ENCODE measurements at regions not wholly inside any gene's neighbourhood (a gene's known extent, or its start where the extent isn't known, plus 50 kb on each side); places are given as distances from the start of the nearest gene placed in this dataset.

DNA sequence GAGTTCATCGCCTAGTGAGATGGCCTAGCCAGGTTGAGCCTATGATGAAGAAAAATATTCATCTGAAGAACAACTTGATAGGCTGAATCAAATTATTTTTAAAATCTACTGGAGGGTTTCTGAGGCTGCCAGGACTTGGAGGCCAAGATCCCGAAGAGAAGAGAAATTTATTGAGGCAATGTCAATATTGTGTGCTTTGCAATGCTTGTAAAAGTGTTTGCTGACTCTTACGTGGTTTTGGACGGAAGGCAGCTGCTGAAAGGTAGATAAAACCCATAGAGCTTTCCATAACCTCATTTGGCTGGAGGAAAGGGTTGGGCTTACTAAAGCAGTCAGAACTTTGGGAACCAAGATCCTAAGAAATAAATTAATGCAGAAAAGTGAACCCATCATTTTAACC lies 361.0 kb upstream of the IL12A start:
- Mint-ChIP-seq H3K4me3 (no peak overlapping the region), H3K36me3 (ENCODE audit: low read depth) (no peaks in the 10 kb centered on the region), H3K27ac (no peak overlapping the region), H3K4me1 (no peaks in the 10 kb centered on the region), H3K27me3 (no peaks in the 10 kb centered on the region)
- no peak for DNase-seq
- ATAC-seq: no peak
- no peaks in the 10 kb centered on the region for H3K9me3 ChIP-seq (ENCODE audit: control insufficient read depth, low read length, poor library complexity, severe bottlenecking)

DNA sequence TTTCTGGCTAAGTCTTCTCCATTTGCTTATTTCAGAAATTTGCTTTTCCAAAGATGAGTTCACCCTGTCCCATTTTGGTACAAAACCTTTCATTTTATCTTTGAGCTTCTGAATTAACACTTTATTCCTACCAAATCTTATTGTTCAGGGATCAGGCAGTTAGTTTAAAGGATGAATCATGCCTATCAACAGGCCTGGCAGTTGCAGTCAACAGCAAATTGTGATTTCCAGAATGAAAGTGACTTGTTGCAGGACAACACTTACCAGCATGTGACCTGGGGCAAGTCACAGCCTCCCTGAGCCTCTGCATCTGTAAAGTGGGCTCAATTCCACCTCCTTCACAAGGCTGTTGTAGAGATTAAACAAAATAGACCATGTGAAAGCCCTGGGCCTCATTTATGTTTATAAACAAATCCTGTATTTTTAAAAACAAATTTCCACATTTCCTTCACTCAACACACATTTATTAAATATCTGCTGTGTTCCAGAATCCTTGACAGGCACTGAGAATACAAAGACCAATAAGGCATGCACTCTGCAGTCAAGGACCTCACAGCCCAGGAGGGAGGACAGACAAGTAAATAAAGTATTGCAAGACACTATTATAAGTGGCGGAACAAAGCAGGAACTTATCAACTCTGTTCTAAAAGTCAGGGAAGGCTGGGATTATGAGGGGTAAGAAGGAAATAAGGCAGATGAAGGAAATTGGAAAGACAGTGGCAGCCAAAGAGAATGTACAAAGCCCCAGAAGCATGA lies 359.1 kb upstream of the IL12A start:
- H3K27ac Mint-ChIP-seq: no peak overlapping the region
- H3K27me3 Mint-ChIP-seq: no peaks in the 10 kb centered on the region
- no peak overlapping the region for H3K4me3 Mint-ChIP-seq
- no peaks in the 10 kb centered on the region for H3K36me3 Mint-ChIP-seq (ENCODE audit: low read depth)
- no peaks in the 10 kb centered on the region for H3K9me3 ChIP-seq (ENCODE audit: control insufficient read depth, low read length, poor library complexity, severe bottlenecking)
- no peaks in the 10 kb centered on the region for H3K4me1 Mint-ChIP-seq
- DNase-seq (no peak), ATAC-seq (no peak)

DNA sequence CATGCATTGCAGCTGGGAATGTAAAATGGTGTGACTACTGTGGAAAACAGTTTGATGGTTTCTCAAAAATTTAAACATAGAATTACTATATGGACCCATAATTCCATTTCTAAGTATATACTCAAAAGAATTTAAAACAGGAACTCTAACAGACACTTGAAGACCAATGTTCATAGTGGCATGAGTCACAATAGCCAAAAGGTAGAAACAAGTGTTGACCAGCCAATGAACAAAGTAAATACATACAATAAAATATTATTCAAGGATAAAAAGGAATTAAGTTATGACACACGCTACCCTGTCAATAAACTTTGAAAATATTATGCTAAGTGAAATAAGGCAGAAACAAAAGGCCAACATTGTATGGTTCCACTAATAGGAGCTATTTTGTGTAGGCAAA lies 357.4 kb upstream of the IL12A start:
- Mint-ChIP-seq H3K36me3 (ENCODE audit: low read depth) (no peaks in the 10 kb centered on the region), H3K27me3 (no peaks in the 10 kb centered on the region), H3K4me3 (no peak overlapping the region), H3K4me1 (no peaks in the 10 kb centered on the region), H3K27ac (no peak overlapping the region)
- no peaks in the 10 kb centered on the region for H3K9me3 ChIP-seq (ENCODE audit: control insufficient read depth, low read length, poor library complexity, severe bottlenecking)
- DNase-seq (no peak), ATAC-seq (no peak)

DNA sequence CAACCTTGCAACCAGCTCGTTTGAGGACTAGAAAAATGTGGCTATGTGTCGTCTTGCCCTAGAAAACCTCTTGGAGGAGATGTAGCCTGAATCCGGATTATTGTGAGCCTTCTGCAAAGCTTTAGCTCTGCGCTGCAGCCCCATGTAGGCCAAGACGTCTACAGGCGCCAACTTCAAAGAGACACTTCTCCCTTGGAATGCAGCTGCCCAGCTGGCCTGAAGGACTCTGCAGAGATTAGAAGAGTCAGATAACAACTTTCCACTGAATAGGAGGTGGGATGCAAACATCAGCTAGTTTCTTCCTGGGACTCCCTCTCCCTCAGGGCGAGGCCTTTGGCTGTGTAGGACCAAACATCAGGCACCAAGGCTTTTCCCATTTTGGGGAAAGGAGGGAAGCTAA lies 356.5 kb upstream of the IL12A start:
- no peaks in the 10 kb centered on the region for H3K27me3 Mint-ChIP-seq
- H3K4me1 Mint-ChIP-seq: no peaks in the 10 kb centered on the region
- ATAC-seq: no peak

DNA sequence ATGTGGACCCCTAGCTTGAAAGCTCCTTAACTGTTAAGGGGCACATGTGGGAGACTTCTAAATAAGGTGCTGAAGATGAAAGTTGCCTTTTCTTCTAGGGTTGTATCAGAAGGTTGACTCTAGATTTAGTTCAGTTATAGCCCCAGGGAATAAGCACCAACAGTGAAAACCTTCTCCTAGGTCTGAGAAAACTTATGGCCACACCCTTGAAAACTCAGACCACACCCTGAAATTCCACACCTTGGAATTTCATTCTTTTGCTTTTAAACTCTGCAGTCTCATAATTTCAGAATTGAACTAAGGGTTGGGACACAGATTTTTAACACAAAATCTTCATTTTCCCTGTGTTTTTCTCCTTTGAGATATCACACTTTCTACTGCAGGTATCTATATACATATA lies 355.8 kb upstream of the IL12A start:
- Mint-ChIP-seq H3K4me3 (no peak overlapping the region), H3K27me3 (no peaks in the 10 kb centered on the region), H3K4me1 (no peaks in the 10 kb centered on the region), H3K36me3 (ENCODE audit: low read depth) (no peaks in the 10 kb centered on the region), H3K27ac (no peak overlapping the region)
- H3K9me3 ChIP-seq (ENCODE audit: control insufficient read depth, low read length, poor library complexity, severe bottlenecking): no peaks in the 10 kb centered on the region
- ATAC-seq (no peak), DNase-seq (no peak)

More for the DNA sequence above, 356.5 kb upstream of the IL12A start:
- H3K27ac Mint-ChIP-seq: no peak overlapping the region
- no peaks in the 10 kb centered on the region for H3K9me3 ChIP-seq (ENCODE audit: control insufficient read depth, low read length, poor library complexity, severe bottlenecking)
- no peak overlapping the region for H3K4me3 Mint-ChIP-seq
- no peaks in the 10 kb centered on the region for H3K36me3 Mint-ChIP-seq (ENCODE audit: low read depth)
- DNase-seq: no peak

DNA sequence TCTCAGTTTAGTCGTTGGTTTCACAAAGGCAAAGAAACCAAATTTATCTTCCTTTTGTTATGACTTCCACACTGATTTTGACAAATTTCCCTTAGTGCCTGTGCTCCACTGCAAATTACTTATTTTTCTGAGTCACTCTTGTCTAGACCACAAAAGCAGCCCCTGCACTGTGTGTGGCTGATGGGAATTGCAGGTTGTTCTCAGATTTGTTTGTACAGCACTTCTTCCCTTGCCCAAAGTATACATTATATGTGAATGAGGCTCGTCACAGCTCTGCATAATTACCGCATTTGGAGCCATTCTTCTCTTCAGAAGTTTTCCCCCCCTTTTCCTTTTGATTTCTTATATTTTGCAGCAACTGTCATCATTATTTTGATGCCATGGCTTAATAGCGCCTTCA lies 354.2 kb upstream of the IL12A start:
- ATAC-seq (no peak), DNase-seq (no peak)
- Mint-ChIP-seq H3K4me3 (no peak overlapping the region), H3K27me3 (no peaks in the 10 kb centered on the region), H3K27ac (no peak overlapping the region), H3K4me1 (no peaks in the 10 kb centered on the region), H3K36me3 (ENCODE audit: low read depth) (no peaks in the 10 kb centered on the region)
- H3K9me3 ChIP-seq (ENCODE audit: control insufficient read depth, low read length, poor library complexity, severe bottlenecking): no peaks in the 10 kb centered on the region

DNA sequence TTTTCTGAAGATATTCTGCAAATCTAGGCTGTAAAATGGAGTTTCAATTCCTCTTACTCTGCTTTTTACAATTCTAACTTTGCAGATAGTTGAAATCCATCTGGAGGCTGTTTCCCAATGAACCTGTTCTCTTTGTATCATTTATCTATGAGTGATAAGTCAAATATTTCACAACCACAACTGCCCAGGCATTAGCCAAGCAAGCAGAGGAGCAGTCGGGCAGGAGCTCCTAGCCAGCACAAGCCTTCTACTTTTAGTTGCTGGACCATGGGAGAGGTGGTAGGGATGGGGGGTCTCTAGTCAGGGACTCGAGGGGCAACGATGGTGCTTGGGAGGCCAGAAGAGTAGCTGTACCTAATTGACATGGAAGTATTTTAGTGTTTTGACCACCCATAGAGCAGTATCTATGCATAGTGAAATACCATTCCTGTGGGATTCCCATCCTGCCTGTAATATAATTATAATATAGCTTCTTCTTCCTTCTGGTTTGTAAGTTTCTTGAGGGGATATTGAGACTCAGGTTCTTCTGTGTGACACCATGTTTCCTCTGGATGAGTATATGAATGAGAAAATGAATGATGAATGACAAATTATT lies 353.5 kb upstream of the IL12A start:
- H3K4me3 Mint-ChIP-seq: no peak overlapping the region
- H3K27me3 Mint-ChIP-seq: no peaks in the 10 kb centered on the region
- no peak overlapping the region for H3K27ac Mint-ChIP-seq
- H3K9me3 ChIP-seq (ENCODE audit: control insufficient read depth, low read length, poor library complexity, severe bottlenecking): no peaks in the 10 kb centered on the region
- H3K36me3 Mint-ChIP-seq (ENCODE audit: low read depth): no peaks in the 10 kb centered on the region
- ATAC-seq (no peak), DNase-seq (no peak)
- no peaks in the 10 kb centered on the region for H3K4me1 Mint-ChIP-seq

DNA sequence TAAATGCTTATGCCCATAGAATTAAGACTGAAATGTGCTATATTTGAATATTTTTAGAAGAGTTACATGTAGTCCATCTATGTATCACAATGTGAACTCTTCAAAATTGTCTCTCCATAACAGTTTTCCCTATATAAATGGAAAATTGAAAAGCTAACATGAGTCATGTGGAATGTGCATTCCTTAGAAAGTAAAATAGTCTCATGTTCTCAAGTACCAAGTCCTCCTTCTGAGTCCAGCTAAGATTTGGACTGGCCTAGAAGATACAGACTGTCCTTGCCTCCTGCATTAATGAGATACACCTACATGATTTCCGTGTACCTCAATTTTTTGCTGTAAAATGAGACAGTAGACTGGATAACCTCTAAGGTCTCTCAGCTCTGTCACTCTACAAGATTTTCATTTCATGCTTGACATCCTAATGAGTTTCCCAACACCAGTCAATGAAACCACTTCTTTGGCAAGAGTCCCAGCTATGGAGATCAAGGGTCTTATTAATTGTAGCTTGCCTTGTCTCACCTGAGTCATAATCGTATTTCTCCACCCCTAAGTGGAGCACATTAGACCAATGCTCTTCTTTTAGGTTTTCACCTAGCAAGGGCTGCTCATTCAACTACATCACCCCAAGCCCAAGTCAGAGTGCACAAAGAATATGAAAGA lies 350.6 kb upstream of the IL12A start:
- H3K4me3 Mint-ChIP-seq: no peak overlapping the region
- H3K36me3 Mint-ChIP-seq (ENCODE audit: low read depth): no peaks in the 10 kb centered on the region
- ATAC-seq: no peak
- no peaks in the 10 kb centered on the region for H3K4me1 Mint-ChIP-seq
- no peak overlapping the region for H3K27ac Mint-ChIP-seq
- no peaks in the 10 kb centered on the region for H3K9me3 ChIP-seq (ENCODE audit: control insufficient read depth, low read length, poor library complexity, severe bottlenecking)
- no peaks in the 10 kb centered on the region for H3K27me3 Mint-ChIP-seq
- DNase-seq: no peak

DNA sequence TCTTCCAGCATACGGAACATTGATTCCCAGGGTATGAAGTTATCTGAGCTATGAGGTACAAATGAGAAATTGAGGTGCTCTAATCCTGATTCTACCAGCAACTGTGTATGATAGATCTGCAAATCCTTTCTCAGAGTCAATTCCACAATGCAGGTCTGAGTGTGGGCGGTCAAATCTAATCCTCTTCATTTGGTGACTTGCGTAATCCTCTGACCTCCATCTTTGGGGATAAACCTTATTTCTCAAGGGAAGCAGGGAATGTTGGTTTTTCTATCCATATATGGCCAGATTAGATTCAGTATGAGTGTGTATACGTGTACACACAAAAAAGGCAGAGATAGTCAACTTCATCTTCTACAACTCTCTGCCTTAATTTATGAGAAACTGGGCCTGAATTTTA lies 348.4 kb upstream of the IL12A start:
- no peaks in the 10 kb centered on the region for H3K36me3 Mint-ChIP-seq (ENCODE audit: low read depth)
- H3K27me3 Mint-ChIP-seq: no peaks in the 10 kb centered on the region
- H3K4me1 Mint-ChIP-seq: no peaks in the 10 kb centered on the region
- H3K9me3 ChIP-seq (ENCODE audit: control insufficient read depth, low read length, poor library complexity, severe bottlenecking): no peaks in the 10 kb centered on the region
- no peak overlapping the region for H3K27ac Mint-ChIP-seq
- no peak overlapping the region for H3K4me3 Mint-ChIP-seq
- ATAC-seq: no peak
- no peak for DNase-seq

DNA sequence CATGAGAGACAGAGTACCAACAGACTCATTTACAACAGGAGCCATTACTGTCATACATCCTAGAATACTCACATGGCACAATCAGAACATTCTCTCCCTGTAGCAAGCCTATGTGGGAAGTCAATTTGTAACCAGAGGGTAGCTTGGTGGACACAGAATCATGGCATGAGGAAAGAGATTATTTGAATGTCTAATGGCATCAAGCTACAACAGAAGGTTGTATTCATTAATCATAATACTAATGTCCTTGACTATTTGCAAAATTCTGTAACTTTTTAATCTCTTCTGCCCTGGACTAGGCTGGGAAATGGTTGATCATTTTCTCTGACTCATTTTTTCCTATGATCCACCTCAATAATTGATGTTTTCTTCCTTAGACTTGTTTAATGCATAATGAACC lies 345.2 kb upstream of the IL12A start:
- H3K27me3 Mint-ChIP-seq: no peaks in the 10 kb centered on the region
- H3K27ac Mint-ChIP-seq: no peak overlapping the region
- no peaks in the 10 kb centered on the region for H3K4me1 Mint-ChIP-seq
- no peaks in the 10 kb centered on the region for H3K36me3 Mint-ChIP-seq (ENCODE audit: low read depth)
- ATAC-seq (no peak), DNase-seq (no peak)
- no peak overlapping the region for H3K4me3 Mint-ChIP-seq
- no peaks in the 10 kb centered on the region for H3K9me3 ChIP-seq (ENCODE audit: control insufficient read depth, low read length, poor library complexity, severe bottlenecking)

DNA sequence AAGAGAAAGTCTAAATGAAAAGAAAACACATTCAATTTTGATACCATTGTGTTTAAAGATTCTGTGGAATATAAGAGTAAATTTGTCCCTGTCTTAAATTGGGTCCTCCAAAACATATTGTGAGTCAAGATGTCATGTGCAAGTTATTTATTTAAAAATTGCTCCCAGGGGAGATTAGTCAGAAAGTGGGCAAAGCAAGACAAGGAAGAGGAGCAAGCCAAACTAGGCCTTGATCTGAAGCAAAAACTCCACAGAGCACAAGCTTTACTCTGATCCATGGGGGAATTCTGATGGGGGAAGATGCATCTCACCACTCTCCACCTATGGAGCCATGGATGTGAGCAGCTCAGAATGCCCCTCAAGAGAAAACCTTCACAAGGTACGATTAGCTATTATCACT lies 342.8 kb upstream of the IL12A start:
- no peaks in the 10 kb centered on the region for H3K9me3 ChIP-seq (ENCODE audit: control insufficient read depth, low read length, poor library complexity, severe bottlenecking)
- H3K27ac Mint-ChIP-seq: no peak overlapping the region
- H3K36me3 Mint-ChIP-seq (ENCODE audit: low read depth): no peaks in the 10 kb centered on the region
- DNase-seq (no peak), ATAC-seq (no peak)
- H3K4me1 Mint-ChIP-seq: no peaks in the 10 kb centered on the region
- H3K4me3 Mint-ChIP-seq: no peak overlapping the region
- H3K27me3 Mint-ChIP-seq: no peaks in the 10 kb centered on the region

DNA sequence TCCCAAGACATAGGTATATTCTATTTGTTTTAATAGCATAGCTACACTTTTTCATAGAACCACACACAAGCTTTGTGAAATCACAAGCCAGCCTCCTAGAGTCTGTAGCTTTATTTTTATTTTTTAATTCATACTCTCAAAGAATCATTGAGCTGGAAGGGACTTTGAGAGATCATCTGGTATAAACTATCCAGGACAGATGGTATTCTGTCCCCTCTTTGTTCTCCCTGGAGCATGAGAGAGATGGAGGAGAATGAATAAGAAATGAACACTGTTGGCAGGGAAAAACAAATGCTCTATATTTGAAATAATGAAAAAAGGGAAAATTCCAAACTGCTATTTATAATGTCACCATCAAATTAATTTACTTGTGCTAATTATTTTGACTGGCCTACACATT lies 338.7 kb upstream of the IL12A start:
- ATAC-seq: no peak
- H3K4me3 Mint-ChIP-seq: no peak overlapping the region

DNA sequence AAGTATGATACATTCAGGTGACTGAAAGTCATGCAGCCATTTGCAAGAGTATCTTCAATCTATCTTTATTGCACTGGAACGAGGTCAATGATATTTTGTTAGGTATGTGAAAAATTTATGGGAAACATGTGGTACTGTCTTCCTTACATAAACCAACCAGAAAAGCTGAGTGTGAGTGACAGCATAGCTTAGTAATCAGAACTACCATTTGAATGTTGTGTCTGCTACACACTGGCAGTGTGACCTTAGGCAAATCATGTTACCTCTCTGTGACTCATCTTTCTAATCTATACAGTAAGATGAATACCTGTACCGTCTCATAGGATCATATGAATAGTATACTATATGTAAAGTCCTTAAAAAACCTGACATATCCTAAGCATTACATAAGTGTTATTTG lies 337.9 kb upstream of the IL12A start:
- no peak for ATAC-seq
- no peaks in the 10 kb centered on the region for H3K9me3 ChIP-seq (ENCODE audit: control insufficient read depth, low read length, poor library complexity, severe bottlenecking)
- H3K27me3 Mint-ChIP-seq: no peaks in the 10 kb centered on the region
- no peak overlapping the region for H3K27ac Mint-ChIP-seq
- H3K36me3 Mint-ChIP-seq (ENCODE audit: low read depth): no peaks in the 10 kb centered on the region
- DNase-seq: no peak
- H3K4me1 Mint-ChIP-seq: no peaks in the 10 kb centered on the region
- H3K4me3 Mint-ChIP-seq: no peak overlapping the region

More for the DNA sequence above, 338.7 kb upstream of the IL12A start:
- Mint-ChIP-seq H3K36me3 (ENCODE audit: low read depth) (no peaks in the 10 kb centered on the region), H3K4me1 (no peaks in the 10 kb centered on the region), H3K27me3 (no peaks in the 10 kb centered on the region), H3K27ac (no peak overlapping the region)
- no peak for DNase-seq
- no peaks in the 10 kb centered on the region for H3K9me3 ChIP-seq (ENCODE audit: control insufficient read depth, low read length, poor library complexity, severe bottlenecking)

DNA sequence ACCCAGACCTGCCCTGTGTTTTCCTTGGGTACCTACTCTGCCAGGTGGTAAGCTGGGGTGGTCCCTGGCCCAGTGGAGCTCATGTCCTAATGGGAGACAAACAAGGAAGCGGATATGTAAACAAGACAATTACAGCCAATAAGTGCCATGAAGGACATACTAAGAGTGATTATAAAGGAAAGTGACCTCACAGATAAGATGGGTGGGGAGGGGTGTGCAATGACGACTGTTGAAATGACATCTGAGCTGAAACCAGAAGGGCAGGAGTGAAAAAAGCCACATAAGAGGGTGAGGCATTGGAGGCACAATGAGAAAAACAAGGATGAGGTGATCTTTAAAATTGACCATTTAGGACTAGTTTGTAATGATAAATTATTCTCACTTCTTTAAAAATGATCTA lies 336.2 kb upstream of the IL12A start:
- H3K27me3 Mint-ChIP-seq: no peaks in the 10 kb centered on the region
- H3K4me1 Mint-ChIP-seq: no peaks in the 10 kb centered on the region
- ATAC-seq: no peak
- no peaks in the 10 kb centered on the region for H3K9me3 ChIP-seq (ENCODE audit: control insufficient read depth, low read length, poor library complexity, severe bottlenecking)
- no peak overlapping the region for H3K4me3 Mint-ChIP-seq
- H3K27ac Mint-ChIP-seq: no peak overlapping the region
- no peaks in the 10 kb centered on the region for H3K36me3 Mint-ChIP-seq (ENCODE audit: low read depth)
- DNase-seq: no peak
